ENCODE measurements at regions not wholly inside any gene's neighbourhood (a gene's known extent, or its start where the extent isn't known, plus 50 kb on each side); places are given as distances from the start of the nearest gene placed in this dataset.
"Not testable (repeated sequence)": the region's sequence is repeated elsewhere in the genome, so short reads cannot be mapped to it uniquely, and the experiment has no call there.

GRCh38 chr12:115869604-115870003 lies 407.9 kb downstream of the MED13L start:
- no peak for TF ChIP-seq NFRKB (IDR thresholded peaks at IDR 0.05)
- TF ChIP-seq ELF4 (IDR thresholded peaks at IDR 0.05), result no peak
- no peak for TF ChIP-seq HDGF (IDR thresholded peaks at IDR 0.05; ENCODE audit: borderline replicate concordance)
- TF ChIP-seq FOXA1 (IDR thresholded peaks at IDR 0.05), result no peak
- no peak for TF ChIP-seq LEF1 (IDR thresholded peaks at IDR 0.05; ENCODE audit: borderline replicate concordance)
- no peak for TF ChIP-seq ARNT (IDR thresholded peaks at IDR 0.05)
- TF ChIP-seq L3MBTL2 (conservative IDR thresholded peaks at IDR 0.05), result no peak
- TF ChIP-seq, protein P1, sequence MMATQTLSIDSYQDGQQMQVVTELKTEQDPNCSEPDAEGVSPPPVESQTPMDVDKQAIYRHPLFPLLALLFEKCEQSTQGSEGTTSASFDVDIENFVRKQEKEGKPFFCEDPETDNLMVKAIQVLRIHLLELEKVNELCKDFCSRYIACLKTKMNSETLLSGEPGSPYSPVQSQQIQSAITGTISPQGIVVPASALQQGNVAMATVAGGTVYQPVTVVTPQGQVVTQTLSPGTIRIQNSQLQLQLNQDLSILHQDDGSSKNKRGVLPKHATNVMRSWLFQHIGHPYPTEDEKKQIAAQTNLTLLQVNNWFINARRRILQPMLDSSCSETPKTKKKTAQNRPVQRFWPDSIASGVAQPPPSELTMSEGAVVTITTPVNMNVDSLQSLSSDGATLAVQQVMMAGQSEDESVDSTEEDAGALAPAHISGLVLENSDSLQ (IDR thresholded peaks at IDR 0.05), result no peak
- TF ChIP-seq FOXK2 (IDR thresholded peaks at IDR 0.05), result no peak
- no peak for TF ChIP-seq TARDBP (IDR thresholded peaks at IDR 0.05)
- TF ChIP-seq SP1 (IDR thresholded peaks at IDR 0.05), result no peak
- no peak for TF ChIP-seq SUZ12 (IDR thresholded peaks at IDR 0.05)
- TF ChIP-seq FOXM1 (IDR thresholded peaks at IDR 0.05; ENCODE audit: borderline replicate concordance), result no peak
- no peak for TF ChIP-seq CTBP1 (IDR thresholded peaks at IDR 0.05; ENCODE audit: borderline replicate concordance)
- no peak for TF ChIP-seq BHLHE40 (IDR thresholded peaks at IDR 0.05; ENCODE audit: borderline replicate concordance)
- no peak for TF ChIP-seq ZNF384 (IDR thresholded peaks at IDR 0.05)
- CTCF ChIA-PET, result interaction anchor here (0.6 kb wide), 1 partner anchor 32 kb away, joined by 3 read pairs; no protein-coding TSS in a partner anchor

GRCh38 chr12:115868624-115869023 lies 408.9 kb downstream of the MED13L start:
- CTCF ChIA-PET, result no interaction called here
- POLR2A ChIA-PET, result no interaction called here
- no peak for DNase-seq (ENCODE audit: extremely low spot score)
- TF ChIP-seq SP1 (IDR thresholded peaks at IDR 0.05) (no peak), SUZ12 (IDR thresholded peaks at IDR 0.05) (no peak), ELF4 (IDR thresholded peaks at IDR 0.05) (no peak)

More at GRCh38 chr12:115869604-115870003, 407.9 kb downstream of the MED13L start:
- no peak for DNase-seq (ENCODE audit: extremely low spot score)
- POLR2A ChIA-PET, result no interaction called here

GRCh38 chr12:115867854-115868253 lies 409.6 kb downstream of the MED13L start:
- POLR2A ChIA-PET, result no interaction called here
- DNase-seq (ENCODE audit: extremely low spot score), result no peak
- CTCF ChIA-PET, result no interaction called here
- TF ChIP-seq, protein P1 (IDR thresholded peaks at IDR 0.05), result no peak
- TF ChIP-seq HDGF (IDR thresholded peaks at IDR 0.05; ENCODE audit: borderline replicate concordance) (no peak), ARNT (IDR thresholded peaks at IDR 0.05) (no peak), LEF1 (IDR thresholded peaks at IDR 0.05; ENCODE audit: borderline replicate concordance) (no peak), FOXA1 (IDR thresholded peaks at IDR 0.05) (no peak), FOXK2 (IDR thresholded peaks at IDR 0.05) (no peak), FOXM1 (IDR thresholded peaks at IDR 0.05; ENCODE audit: borderline replicate concordance) (no peak), SP1 (IDR thresholded peaks at IDR 0.05) (no peak), ZNF384 (IDR thresholded peaks at IDR 0.05) (no peak), ELF4 (IDR thresholded peaks at IDR 0.05) (no peak)

GRCh38 chr12:115866909-115867525 lies 410.5 kb downstream of the MED13L start:
- ChIA-PET POLR2A (no interaction called here), CTCF (interaction anchor here (1.6 kb wide), 1 partner anchor 10 kb away, joined by 4 read pairs; no protein-coding TSS in a partner anchor)
- TF ChIP-seq TARDBP (IDR thresholded peaks at IDR 0.05), result no peak
- no peak for TF ChIP-seq L3MBTL2 (conservative IDR thresholded peaks at IDR 0.05)
- no peak for TF ChIP-seq FOXM1 (IDR thresholded peaks at IDR 0.05; ENCODE audit: borderline replicate concordance)
- no peak for TF ChIP-seq SP1 (IDR thresholded peaks at IDR 0.05)
- no peak for TF ChIP-seq ELF4 (IDR thresholded peaks at IDR 0.05)
- no peak for DNase-seq (ENCODE audit: extremely low spot score)

- CTCF ChIA-PET, result interaction anchor here (1.6 kb wide), 1 partner anchor 9 kb away, joined by 4 read pairs; no protein-coding TSS in a partner anchor
Observed at GRCh38 chr12:115866281-115866680, 411.2 kb downstream of the MED13L start.

DNA sequence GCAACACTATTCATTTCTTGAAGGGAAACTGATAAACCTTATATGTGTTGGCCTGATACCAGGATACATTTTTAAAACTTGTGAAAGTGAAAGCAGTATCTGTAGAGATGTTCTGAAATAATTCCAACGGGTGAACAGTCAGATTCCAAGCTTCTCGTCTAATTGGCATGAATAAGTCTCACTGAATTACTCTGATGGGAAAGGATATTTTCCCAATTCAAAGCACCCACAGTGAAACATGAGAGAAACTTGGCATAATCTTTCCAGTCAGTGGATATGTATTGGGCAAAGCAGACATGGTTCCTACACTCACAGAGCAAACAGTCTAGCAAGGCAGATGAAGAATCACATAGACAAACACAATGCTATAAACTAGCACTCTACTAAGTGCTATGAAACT lies 413.1 kb downstream of the MED13L start:
- CTCF ChIA-PET, result no interaction called here
- no peak for TF ChIP-seq ARNT (IDR thresholded peaks at IDR 0.05)
- TF ChIP-seq BHLHE40 (IDR thresholded peaks at IDR 0.05; ENCODE audit: borderline replicate concordance), result no peak
- TF ChIP-seq FOXM1 (IDR thresholded peaks at IDR 0.05; ENCODE audit: borderline replicate concordance), result no peak
- TF ChIP-seq NFRKB (IDR thresholded peaks at IDR 0.05), result no peak
- TF ChIP-seq ZNF384 (IDR thresholded peaks at IDR 0.05), result no peak

More at GRCh38 chr12:115866281-115866680, 411.2 kb downstream of the MED13L start:
- DNase-seq (ENCODE audit: extremely low spot score); POLR2A ChIA-PET: not testable (repeated sequence)

DNA sequence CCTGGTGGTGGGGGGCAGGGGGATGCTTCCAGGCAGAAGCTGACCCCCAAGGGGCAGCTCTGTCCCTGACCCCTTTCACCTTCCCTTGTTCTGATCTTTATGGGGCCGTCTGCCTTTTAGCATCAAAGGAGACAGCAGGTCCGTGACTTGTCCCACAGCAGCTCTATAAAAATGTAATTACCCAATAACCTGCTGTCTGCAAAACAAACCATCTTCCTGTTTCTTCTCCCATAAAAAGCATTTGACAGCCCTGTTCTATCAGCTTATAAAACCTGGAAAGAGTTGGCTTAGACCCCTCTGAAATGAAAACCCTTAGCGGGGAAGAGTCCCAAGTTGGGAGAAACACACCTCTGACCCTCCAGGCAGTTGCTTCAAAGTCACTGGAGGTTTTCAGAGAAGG lies 416.9 kb downstream of the MED13L start:
- DNase-seq (ENCODE audit: extremely low spot score), result no peak
- CTCF ChIA-PET, result no interaction called here
- no peak for TF ChIP-seq FOXK2 (IDR thresholded peaks at IDR 0.05)
- TF ChIP-seq SP1 (IDR thresholded peaks at IDR 0.05), result no peak
- no peak for TF ChIP-seq L3MBTL2 (conservative IDR thresholded peaks at IDR 0.05)
- no peak for TF ChIP-seq TARDBP (IDR thresholded peaks at IDR 0.05)
- no peak for TF ChIP-seq BHLHE40 (IDR thresholded peaks at IDR 0.05; ENCODE audit: borderline replicate concordance)
- no peak for TF ChIP-seq ELF4 (IDR thresholded peaks at IDR 0.05)
- TF ChIP-seq LEF1 (IDR thresholded peaks at IDR 0.05; ENCODE audit: borderline replicate concordance), result no peak
- POLR2A ChIA-PET, result no interaction called here

More for the DNA sequence above, 413.1 kb downstream of the MED13L start:
- DNase-seq (ENCODE audit: extremely low spot score), result no peak
- POLR2A ChIA-PET, result no interaction called here

- ChIA-PET CTCF (interaction anchor here (0.9 kb wide), 1 partner anchor 27 kb away, joined by 3 read pairs; no protein-coding TSS in a partner anchor), POLR2A (no interaction called here)
- DNase-seq (ENCODE audit: extremely low spot score), result no peak
- TF ChIP-seq FOXM1 (IDR thresholded peaks at IDR 0.05; ENCODE audit: borderline replicate concordance) (no peak), FOXA1 (IDR thresholded peaks at IDR 0.05) (no peak), ZNF384 (IDR thresholded peaks at IDR 0.05) (no peak), NFRKB (IDR thresholded peaks at IDR 0.05) (no peak), BHLHE40 (IDR thresholded peaks at IDR 0.05; ENCODE audit: borderline replicate concordance) (no peak), LEF1 (IDR thresholded peaks at IDR 0.05; ENCODE audit: borderline replicate concordance) (no peak), ARNT (IDR thresholded peaks at IDR 0.05) (no peak)
- TF ChIP-seq, protein P1 (IDR thresholded peaks at IDR 0.05), result no peak
Observed at GRCh38 chr12:115859231-115859630, 418.3 kb downstream of the MED13L start.
